GM23338 (cell line): ENCODE measurements at regions not wholly inside any gene's neighbourhood (a gene's known extent, or its start where the extent isn't known, plus 50 kb on each side); places are given as distances from the start of the nearest gene placed in this dataset.

Experiments used
- ATAC-seq: fragments of 200-7000 bp; cut with Tn5 transposase; 3 replicates; pipeline ENCODE4 v1.9.1; 2020
- DNase-seq: peaks from one replicate; pipeline ENCODE4 v3.0.0-alpha.2; 2015; ENCODE audit warnings: low spot score
- H2AFZ ChIP-seq: fragments of 200-600 bp; sonication (generic); 2 replicates; pipeline ENCODE4 v1.8.0; 2016; ENCODE audit warnings: antibody characterized with exemption, mild to moderate bottlenecking, moderate library complexity
- H3F3A ChIP-seq: fragments of 200-600 bp; sonication (generic); replicated peaks from 2 replicates; pipeline ENCODE4 v1.8.0; 2017; ENCODE audit warnings: antibody characterized with exemption, mixed run types, low read depth
- H3K27ac ChIP-seq: fragments of 200-600 bp; sonication (generic); 2 replicates; pipeline ENCODE4 v1.6.1; 2016; ENCODE audit warnings: low read depth
- H3K27me3 ChIP-seq: fragments of 200-600 bp; sonication (generic); 2 replicates; pipeline ENCODE4 v1.8.0; 2016; ENCODE audit warnings: mild to moderate bottlenecking, mixed run types, moderate library complexity; ENCODE audit not compliant: insufficient read depth
- H3K36me3 ChIP-seq: fragments of 200-600 bp; sonication (generic); 2 replicates; pipeline ENCODE4 v1.8.0; 2016; ENCODE audit warnings: mild to moderate bottlenecking; ENCODE audit not compliant: insufficient read depth
- H3K4me1 ChIP-seq: fragments of 200-600 bp; sonication (generic); 2 replicates; pipeline ENCODE4 v1.8.0; 2016; ENCODE audit warnings: mild to moderate bottlenecking, moderate library complexity; ENCODE audit not compliant: insufficient read depth
- H3K4me2 ChIP-seq: fragments of 200-600 bp; sonication (generic); 2 replicates; pipeline ENCODE4 v1.7.1; 2017; ENCODE audit warnings: mixed run types
- H3K4me3 ChIP-seq: fragments of 200-600 bp; sonication (generic); 2 replicates; pipeline ENCODE4 v1.6.1; 2016; ENCODE audit warnings: mixed run types
- H3K79me2 ChIP-seq: fragments of 200-600 bp; sonication (generic); replicated peaks from 2 replicates; pipeline ENCODE4 v1.8.0; 2017; ENCODE audit warnings: mild to moderate bottlenecking; ENCODE audit not compliant: insufficient read depth
- H3K9me2 ChIP-seq: fragments of 200-600 bp; sonication (generic); 2 replicates; pipeline ENCODE4 v1.8.0; 2017; ENCODE audit not compliant: insufficient read depth
- H4K20me1 ChIP-seq: fragments of 200-600 bp; sonication (generic); replicated peaks from 2 replicates; pipeline ENCODE4 v1.8.0; 2017; ENCODE audit warnings: mild to moderate bottlenecking; ENCODE audit not compliant: insufficient read depth
- H3K27ac Mint-ChIP-seq: 2 replicates; pipeline ENCODE4 v1.8.0; 2020; ENCODE audit warnings: inconsistent platforms, mild to moderate bottlenecking, moderate library complexity, mixed read lengths
- H3K27me3 Mint-ChIP-seq: 3 replicates; pipeline ENCODE4 v1.8.0; 2022; ENCODE audit warnings: low read depth, mild to moderate bottlenecking, moderate library complexity, mixed read lengths, inconsistent platforms; ENCODE audit not compliant: insufficient read depth, poor library complexity
- H3K36me3 Mint-ChIP-seq: 3 replicates; pipeline ENCODE4 v1.8.0; 2021; ENCODE audit warnings: low read depth, mild to moderate bottlenecking, inconsistent platforms, moderate library complexity, mixed read lengths
- H3K4me1 Mint-ChIP-seq: 3 replicates; pipeline ENCODE4 v1.8.0; 2020; ENCODE audit warnings: mild to moderate bottlenecking, inconsistent platforms, mixed read lengths
- H3K4me3 Mint-ChIP-seq: 3 replicates; pipeline ENCODE4 v1.8.0; 2021; ENCODE audit warnings: moderate library complexity, mild to moderate bottlenecking, inconsistent platforms, mixed read lengths
- H3K9me3 Mint-ChIP-seq: 3 replicates; pipeline ENCODE4 v1.8.0; 2020; ENCODE audit warnings: moderate library complexity, mild to moderate bottlenecking, inconsistent platforms, mixed read lengths
- CREB1 ChIP-seq: fragments of 250-450 bp; sonication (Bioruptor Pico); IDR thresholded peaks from 2 replicates; pipeline ENCODE4 v1.5.0; 2020; ENCODE audit warnings: low read depth, mild to moderate bottlenecking, moderate library complexity
- ETS1 ChIP-seq: IDR thresholded peaks from 2 replicates; pipeline ENCODE4 v1.6.1; 2016; ENCODE audit warnings: antibody characterized with exemption
- EZH2 ChIP-seq: fragments of 200-600 bp; sonication (generic); IDR thresholded peaks from one replicate; pipeline ENCODE4 v1.8.0; 2017; ENCODE audit warnings: antibody characterized with exemption, mild to moderate bottlenecking, low read depth; ENCODE audit not compliant: unreplicated experiment
- EZH2phosphoT487 ChIP-seq: fragments of 200-600 bp; sonication (generic); IDR thresholded peaks from one replicate; pipeline ENCODE4 v1.8.1; 2018; ENCODE audit warnings: antibody characterized with exemption; ENCODE audit not compliant: unreplicated experiment
- JUNB ChIP-seq: IDR thresholded peaks from one replicate; pipeline ENCODE4 v1.6.1; 2016; ENCODE audit warnings: antibody characterized with exemption; ENCODE audit not compliant: unreplicated experiment
- NANOG ChIP-seq: IDR thresholded peaks from 2 replicates; pipeline ENCODE4 v1.6.1; 2016; ENCODE audit warnings: antibody characterized with exemption, borderline replicate concordance
- STAT1 ChIP-seq: IDR thresholded peaks from one replicate; pipeline ENCODE4 v1.6.1; 2016; ENCODE audit warnings: antibody characterized with exemption; ENCODE audit not compliant: unreplicated experiment
- ZNF114 ChIP-seq: fragments of 250-450 bp; sonication (Bioruptor Pico); IDR thresholded peaks from 2 replicates; pipeline ENCODE4 v1.5.0; 2020; ENCODE audit warnings: mild to moderate bottlenecking, moderate library complexity
- ZNF331 ChIP-seq: fragments of 250-450 bp; sonication (Bioruptor Pico); IDR thresholded peaks from 2 replicates; pipeline ENCODE4 v1.5.0; 2020; ENCODE audit warnings: low read depth, mild to moderate bottlenecking, moderate library complexity
- TF ChIP-seq, protein P1 (sequence below), 2 experiments: fragments of 200-600 bp in 1 of 2; sonication (generic) in 1 of 2; conservative IDR thresholded peaks; 2 replicates each; pipeline versions ENCODE4 v1.5.1 to v1.6.1; 2016 to 2017; ENCODE audit warnings: antibody characterized with exemption in 2 of 2, low read depth in 2 of 2, mild to moderate bottlenecking in 2 of 2, moderate library complexity in 1 of 2

DNA sequence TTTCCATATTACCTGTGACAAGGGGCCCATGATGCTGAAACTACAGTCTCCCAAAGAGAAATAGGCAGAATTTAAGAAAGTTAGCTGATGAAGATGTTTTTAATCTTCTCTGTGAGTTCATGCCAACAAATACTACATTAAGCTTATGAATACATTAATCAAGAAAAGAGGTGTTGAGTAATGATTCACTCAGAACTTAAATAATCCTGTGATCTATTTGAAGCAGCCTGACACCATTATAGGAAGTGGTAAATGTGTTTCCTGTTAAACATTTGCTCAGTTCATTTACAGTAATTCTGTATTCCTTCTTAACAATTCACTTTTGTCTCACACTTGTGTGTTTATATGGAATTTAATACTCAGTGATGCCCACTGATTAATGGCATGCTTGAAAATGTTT lies 75.0 kb upstream of the IZUMO3 start:
- Histone ChIP-seq H4K20me1 (no peaks in the 10 kb centered on the region), H3K9me2 (no peaks in the 10 kb centered on the region), H3K4me1 (no peaks in the 10 kb centered on the region), H3K4me2 (no peak overlapping the region), H3K79me2 (no peaks in the 10 kb centered on the region), H3K27ac (no peak overlapping the region), H3K36me3 (no peaks in the 10 kb centered on the region), H3F3A (no peaks in the 10 kb centered on the region), H2AFZ (no peak overlapping the region), H3K4me3 (no peak overlapping the region), H3K27me3 (no peaks in the 10 kb centered on the region)
- TF ChIP-seq NANOG, result no peak
- no peak for TF ChIP-seq JUNB
- no peak for TF ChIP-seq ZNF114 (CRISPR knock-in tag)
- TF ChIP-seq CREB1 (CRISPR knock-in tag), result no peak
- Mint-ChIP-seq H3K4me3 (no peak overlapping the region), H3K9me3 (no peaks in the 10 kb centered on the region), H3K4me1 (peaks cover 7% of the 10 kb centered on the region; the same call in 1 of the 3 replicates), H3K36me3 (no peaks in the 10 kb centered on the region), H3K27me3 (peaks cover 2% of the 10 kb centered on the region), H3K27ac (no peak overlapping the region)
- ATAC-seq, result no peak
- DNase-seq, result no peak

DNA sequence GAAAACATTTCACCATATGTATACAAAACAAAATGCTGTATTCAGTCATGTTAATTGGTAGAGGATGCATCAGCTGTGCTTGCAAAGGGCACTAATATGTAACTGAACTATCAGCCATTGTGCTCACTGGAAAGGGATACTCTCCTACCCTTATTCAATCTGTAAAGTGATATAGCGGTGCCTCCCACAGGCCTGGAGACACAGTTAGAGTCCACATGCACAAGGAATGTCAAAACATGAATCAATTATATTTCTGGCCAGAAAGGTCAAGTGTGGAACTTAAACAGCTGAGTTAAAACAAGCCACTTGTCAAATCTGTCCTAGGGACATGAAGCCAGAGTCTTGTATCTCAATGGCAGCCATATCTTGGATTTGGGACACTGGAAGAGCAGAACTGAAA lies 71.2 kb upstream of the IZUMO3 start:
- H3K36me3 Mint-ChIP-seq, result no peaks in the 10 kb centered on the region
- H3F3A ChIP-seq, result no peaks in the 10 kb centered on the region
- DNase-seq (peak; percentile 8), ATAC-seq (no peak)
- TF ChIP-seq EZH2 (no peak), JUNB (no peak), ETS1 (no peak), ZNF331 (CRISPR knock-in tag) (no peak), EZH2phosphoT487 (no peak), STAT1 (no peak)
- TF ChIP-seq, protein P1, sequence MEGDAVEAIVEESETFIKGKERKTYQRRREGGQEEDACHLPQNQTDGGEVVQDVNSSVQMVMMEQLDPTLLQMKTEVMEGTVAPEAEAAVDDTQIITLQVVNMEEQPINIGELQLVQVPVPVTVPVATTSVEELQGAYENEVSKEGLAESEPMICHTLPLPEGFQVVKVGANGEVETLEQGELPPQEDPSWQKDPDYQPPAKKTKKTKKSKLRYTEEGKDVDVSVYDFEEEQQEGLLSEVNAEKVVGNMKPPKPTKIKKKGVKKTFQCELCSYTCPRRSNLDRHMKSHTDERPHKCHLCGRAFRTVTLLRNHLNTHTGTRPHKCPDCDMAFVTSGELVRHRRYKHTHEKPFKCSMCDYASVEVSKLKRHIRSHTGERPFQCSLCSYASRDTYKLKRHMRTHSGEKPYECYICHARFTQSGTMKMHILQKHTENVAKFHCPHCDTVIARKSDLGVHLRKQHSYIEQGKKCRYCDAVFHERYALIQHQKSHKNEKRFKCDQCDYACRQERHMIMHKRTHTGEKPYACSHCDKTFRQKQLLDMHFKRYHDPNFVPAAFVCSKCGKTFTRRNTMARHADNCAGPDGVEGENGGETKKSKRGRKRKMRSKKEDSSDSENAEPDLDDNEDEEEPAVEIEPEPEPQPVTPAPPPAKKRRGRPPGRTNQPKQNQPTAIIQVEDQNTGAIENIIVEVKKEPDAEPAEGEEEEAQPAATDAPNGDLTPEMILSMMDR (conservative IDR thresholded peaks at IDR 0.05; ENCODE audit: low read depth in 2 of 2), result peak; percentile 12 to 61; a peak in 2 of 4 replicates
- no peaks in the 10 kb centered on the region for H3K79me2 ChIP-seq
- H3K27ac ChIP-seq, result no peak overlapping the region
- H3K4me3 ChIP-seq, result no peak overlapping the region
- H3K4me1 ChIP-seq, result 0 out of 2 replicates have a peak, but pooled peaks cover 4% of the 10 kb centered on the region
- peaks cover 17% of the 10 kb centered on the region; the same call in 2 of the 3 replicates for H3K4me1 Mint-ChIP-seq
- no peaks in the 10 kb centered on the region for H3K9me3 Mint-ChIP-seq
- H3K27me3 ChIP-seq, result no peaks in the 10 kb centered on the region
- H2AFZ ChIP-seq, result no peak overlapping the region
- H3K9me2 ChIP-seq, result no peaks in the 10 kb centered on the region
- no peaks in the 10 kb centered on the region for H4K20me1 ChIP-seq
- no peak overlapping the region for H3K4me2 ChIP-seq
- no peak overlapping the region for H3K4me3 Mint-ChIP-seq
- no peak overlapping the region for H3K27ac Mint-ChIP-seq
- peaks cover 3% of the 10 kb centered on the region for H3K27me3 Mint-ChIP-seq
- H3K36me3 ChIP-seq, result no peaks in the 10 kb centered on the region
